GM12892 (cell line): ENCODE measurements at regions not wholly inside any gene's neighbourhood (a gene's known extent, or its start where the extent isn't known, plus 50 kb on each side); places are given as distances from the start of the nearest gene placed in this dataset.

Source experiments
- POLR2A ChIP-seq: IDR thresholded peaks from 2 replicates; pipeline ENCODE4 v1.6.1; 2011; ENCODE audit warnings: low read depth, low read length, control low read depth
- POLR2AphosphoS5 ChIP-seq: IDR thresholded peaks from 2 replicates; pipeline ENCODE4 v1.6.1; 2011; ENCODE audit warnings: low read depth, low read length, control low read depth
- TAF1 ChIP-seq: IDR thresholded peaks from 2 replicates; pipeline ENCODE4 v1.6.1; 2011; ENCODE audit warnings: low read depth, mild to moderate bottlenecking, control low read depth, low read length, borderline replicate concordance

- TF ChIP-seq POLR2A, result no peak
- TF ChIP-seq POLR2AphosphoS5, result no peak
- no peak for TF ChIP-seq TAF1
These were observed 406.6 kb upstream of the TNC start for GRCh38 chr9:115524453-115525059.
